Kidney glomerular epithelial cell (primary cell): ENCODE measurements at regions not wholly inside any gene's neighbourhood (a gene's known extent, or its start where the extent isn't known, plus 50 kb on each side); places are given as distances from the start of the nearest gene placed in this dataset.

Source experiments
- DNase-seq: peaks from one replicate; lab custom pipeline; 2025; lab: John Stamatoyannopoulos, UW

- DNase-seq = no peak
Observed at GRCh38 chr9:87824216-87824875, 58.3 kb upstream of the SPATA31E1 start.

GRCh38 chr9:87824886-87825285, 57.8 kb upstream of the SPATA31E1 start:
- DNase-seq = no peak

- no peak for DNase-seq
Observed at GRCh38 chr9:87826331-87826730, 56.3 kb upstream of the SPATA31E1 start.

GRCh38 chr9:87827341-87827740, 55.3 kb upstream of the SPATA31E1 start:
- DNase-seq = no peak

- DNase-seq = no peak
Observed at GRCh38 chr9:87829756-87830155, 52.9 kb upstream of the SPATA31E1 start.

- DNase-seq = no peak
Observed at GRCh38 chr9:87830446-87830845, 52.2 kb upstream of the SPATA31E1 start.

- DNase-seq = no peak
Observed at GRCh38 chr9:87831159-87831558, 51.5 kb upstream of the SPATA31E1 start.
